Umbilical cord (tissue), 1 donor: ENCODE measurements at regions not wholly inside any gene's neighbourhood (a gene's known extent, or its start where the extent isn't known, plus 50 kb on each side); places are given as distances from the start of the nearest gene placed in this dataset.
"Not testable (repeated sequence)": the region's sequence is repeated elsewhere in the genome, so short reads cannot be mapped to it uniquely, and the experiment has no call there.

Source experiments
- DNase-seq: peaks from one replicate; pipeline ENCODE4 v3.0.0-alpha.2; 2015; ENCODE audit warnings: low spot score

GRCh38 chr17:83018658-83019193 lies 60.7 kb upstream of the METRNL start:
- no peak for DNase-seq

DNA sequence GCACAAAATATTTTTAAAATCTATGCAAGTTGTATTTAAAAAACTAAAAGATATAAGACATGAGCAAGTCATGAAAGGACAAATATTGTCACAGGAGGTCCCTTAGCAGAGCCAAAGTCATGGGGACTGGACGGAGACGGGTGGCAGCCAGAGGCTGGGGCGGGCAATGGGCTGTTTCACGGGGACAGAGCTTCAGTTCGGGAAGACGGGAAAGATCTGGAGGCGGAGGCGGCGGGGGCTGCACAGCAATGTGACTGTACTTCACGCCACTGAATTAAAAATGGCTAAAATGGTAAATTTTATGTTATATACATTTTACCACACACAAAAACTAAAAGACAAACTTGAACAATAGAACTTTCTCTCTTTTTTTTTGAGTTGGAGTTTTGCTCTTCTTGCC lies 60.0 kb upstream of the METRNL start:
- DNase-seq: no peak

GRCh38 chr17:83024218-83024971 lies 55.0 kb upstream of the METRNL start:
- no peak for DNase-seq

DNA sequence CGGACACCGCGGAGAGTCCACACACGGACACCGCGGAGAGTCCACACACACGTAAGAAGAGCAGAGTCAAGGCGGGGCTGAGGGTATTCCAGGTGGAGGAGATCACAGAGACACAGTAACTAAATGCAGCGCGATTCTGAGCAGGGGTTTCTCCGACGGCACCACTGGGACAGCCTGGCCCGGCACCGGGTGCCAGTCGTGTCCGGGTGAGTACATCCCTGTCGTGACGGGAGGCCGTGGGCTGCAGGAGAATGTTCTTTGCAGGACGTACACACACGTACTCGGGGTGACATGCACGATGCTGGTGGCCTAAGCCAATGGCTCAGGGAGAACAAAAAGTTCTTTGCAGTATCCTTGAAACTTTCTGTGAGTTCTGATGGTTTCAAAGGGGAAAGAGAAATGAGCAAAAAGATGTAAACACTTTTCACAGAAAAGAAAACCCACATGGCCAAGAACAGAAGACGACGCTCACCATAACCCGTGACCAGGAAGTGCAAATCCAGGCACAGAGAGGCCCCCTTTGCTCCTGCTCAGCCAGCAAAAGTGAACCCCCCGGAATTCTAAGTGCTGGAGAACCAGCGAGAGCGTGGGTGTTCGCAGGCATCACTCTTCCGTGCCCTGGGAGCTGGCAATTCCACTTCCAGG lies 53.7 kb upstream of the METRNL start:
- no peak for DNase-seq

- DNase-seq: no peak
These were observed 53.0 kb upstream of the METRNL start for GRCh38 chr17:83026311-83026811.

DNA sequence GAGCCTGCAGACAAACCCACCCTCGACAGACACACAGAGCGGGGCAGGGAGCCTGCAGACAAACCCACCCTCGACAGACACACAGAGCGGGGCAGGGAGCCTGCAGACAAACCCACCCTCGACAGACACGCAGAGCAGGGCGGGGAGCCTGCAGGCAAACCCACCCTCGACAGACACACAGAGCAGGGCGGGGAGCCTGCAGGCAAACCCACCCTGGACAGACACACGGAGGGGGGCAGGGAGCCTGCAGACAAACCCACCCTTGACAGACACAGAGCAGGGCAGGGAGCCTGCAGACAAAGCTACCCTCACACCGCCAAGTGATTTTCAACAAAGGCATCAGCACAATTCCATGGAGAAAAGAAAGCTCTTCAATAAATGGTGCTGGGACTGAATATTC lies 52.5 kb upstream of the METRNL start:
- not testable (repeated sequence) for DNase-seq

DNA sequence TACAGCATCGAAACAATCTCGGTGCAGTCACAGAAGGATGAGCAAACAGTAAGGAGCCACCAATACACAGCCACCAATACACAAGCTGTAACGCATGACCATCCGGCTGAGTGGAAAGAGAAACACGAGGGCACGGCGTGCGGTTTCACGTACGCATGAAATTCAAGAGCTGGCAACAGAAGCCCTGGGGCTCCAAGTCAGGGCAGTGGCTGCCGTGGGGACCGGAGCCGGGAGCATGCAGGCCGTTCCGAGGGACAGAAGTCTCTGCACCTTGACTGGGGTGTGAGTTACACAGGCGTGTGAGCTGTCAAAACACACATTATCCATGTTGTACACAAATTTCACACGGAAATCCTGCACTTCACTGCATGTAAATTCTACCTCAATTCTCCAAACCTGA lies 50.6 kb upstream of the METRNL start:
- no peak for DNase-seq

DNA sequence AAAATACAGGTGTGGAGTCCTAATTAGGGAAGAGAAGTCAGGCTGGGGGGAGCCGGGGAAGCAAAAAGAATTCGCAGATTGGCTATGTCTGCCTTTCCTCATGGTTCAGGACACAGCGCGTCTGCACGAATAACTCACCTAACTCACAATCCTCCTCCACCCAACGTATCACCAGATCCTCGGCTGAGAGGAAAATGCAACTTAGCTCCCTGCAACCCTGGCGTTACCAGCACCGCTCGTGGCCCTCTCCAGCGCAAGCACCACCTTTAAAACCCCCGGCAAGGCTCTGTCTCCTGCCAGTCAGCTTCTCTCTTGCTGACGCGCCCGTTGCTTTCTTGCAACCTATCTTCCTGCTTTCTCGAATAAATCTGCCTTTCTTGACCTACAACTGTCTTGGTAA lies 49.8 kb upstream of the METRNL start:
- DNase-seq: no peak
